Stimulated activated CD8-positive, alpha-beta memory T cell treated with anti-CD3 and anti-CD28 coated beads, Interleukin-7, amount 100 ng/mL, for 4 hours (primary cell): ENCODE measurements at regions not wholly inside any gene's neighbourhood (a gene's known extent, or its start where the extent isn't known, plus 50 kb on each side); places are given as distances from the start of the nearest gene placed in this dataset.
A peak's percentile ranks its signal among the peaks of the same experiment; 100 is the strongest.
"Not testable (repeated sequence)": the region's sequence is repeated elsewhere in the genome, so short reads cannot be mapped to it uniquely, and the experiment has no call there.

ENCODE experiments used
- DNase-seq, 2 donors: peaks; one replicate each; pipeline ENCODE4 v3.0.0-alpha.2; 2020; ENCODE audit warnings: low read depth in 2 of 2

DNA sequence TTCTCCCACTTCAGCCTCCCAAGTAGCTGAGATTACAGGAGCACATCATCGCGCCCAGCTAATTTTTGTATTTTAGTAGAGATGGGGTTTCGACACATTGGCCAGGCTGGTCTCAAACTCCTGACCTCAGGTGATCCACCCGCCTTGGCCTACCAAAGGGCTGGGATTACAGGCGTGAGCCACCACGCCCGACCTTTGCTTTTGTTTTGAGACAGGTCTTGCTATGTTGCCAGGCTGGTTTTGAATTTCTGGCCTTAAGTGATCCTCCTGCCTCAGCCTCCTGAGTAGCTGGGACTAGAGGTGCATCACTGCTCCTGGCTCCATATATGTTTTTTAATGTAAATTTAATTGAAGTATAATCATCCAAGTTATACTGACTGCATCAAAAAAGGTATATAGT, 80.2 kb upstream of the NEK6 start:
- DNase-seq = not testable (repeated sequence)

DNA sequence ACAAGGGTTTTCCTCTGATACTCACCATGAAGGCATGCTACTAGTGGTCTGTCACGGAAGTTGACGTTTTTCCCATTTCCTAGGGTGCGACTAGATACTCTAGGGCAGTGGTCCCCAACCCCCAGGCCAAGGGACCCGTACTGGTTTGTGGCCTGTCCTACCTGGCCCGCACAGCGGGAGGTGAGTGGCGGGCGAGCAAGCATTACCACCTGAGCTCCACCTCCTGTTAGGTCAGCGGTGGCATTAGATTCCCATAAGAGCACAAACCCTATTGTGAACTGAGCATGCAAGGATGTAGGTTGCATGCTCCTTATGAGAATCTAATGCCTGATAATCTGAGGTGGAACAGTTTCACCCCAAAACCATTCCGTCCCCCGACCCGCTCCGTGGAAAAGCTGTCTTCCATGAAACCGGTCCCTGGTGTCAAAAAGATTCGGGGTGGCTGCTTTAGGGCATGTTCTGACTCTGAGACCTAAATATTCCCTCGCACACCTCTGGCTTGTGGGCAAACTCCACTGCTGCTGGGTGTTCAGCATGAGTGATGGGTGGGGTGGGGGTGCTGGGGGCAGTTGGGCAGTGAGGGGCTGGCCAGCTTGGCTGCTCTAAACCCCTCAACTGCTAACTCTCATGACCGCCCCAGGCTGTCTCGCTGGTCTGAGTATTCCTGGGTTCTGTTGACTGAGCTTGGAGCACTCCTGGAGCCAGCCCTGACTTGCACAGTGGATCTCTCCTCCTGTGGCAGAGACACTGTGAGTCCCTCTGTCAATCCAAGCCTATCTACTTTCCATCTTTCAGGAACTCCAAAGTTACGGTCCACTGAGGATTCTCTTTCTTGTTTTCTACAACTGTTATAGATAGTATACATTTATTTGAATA, 78.3 kb upstream of the NEK6 start:
- DNase-seq = no peak

DNA sequence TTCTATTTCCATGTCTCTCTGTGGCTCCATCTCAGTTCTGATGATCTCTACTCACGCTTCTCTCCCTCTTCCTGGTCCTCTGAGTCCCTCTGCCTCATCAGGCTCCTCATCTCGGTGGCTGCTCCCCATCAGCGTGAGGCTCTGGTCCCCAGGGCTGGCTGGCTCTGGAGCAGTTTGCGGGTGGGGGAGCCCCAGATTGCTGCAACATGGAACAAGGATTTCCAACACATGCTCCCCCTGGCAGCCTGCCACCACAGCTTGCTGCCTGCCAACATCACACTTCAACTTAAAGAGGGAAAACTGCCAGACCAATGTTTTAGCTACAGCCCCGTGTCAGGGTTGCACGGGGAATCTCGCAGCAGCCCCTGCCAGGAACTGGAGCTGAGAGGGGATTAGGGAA, 77.2 kb upstream of the NEK6 start:
- DNase-seq = no peak

DNA sequence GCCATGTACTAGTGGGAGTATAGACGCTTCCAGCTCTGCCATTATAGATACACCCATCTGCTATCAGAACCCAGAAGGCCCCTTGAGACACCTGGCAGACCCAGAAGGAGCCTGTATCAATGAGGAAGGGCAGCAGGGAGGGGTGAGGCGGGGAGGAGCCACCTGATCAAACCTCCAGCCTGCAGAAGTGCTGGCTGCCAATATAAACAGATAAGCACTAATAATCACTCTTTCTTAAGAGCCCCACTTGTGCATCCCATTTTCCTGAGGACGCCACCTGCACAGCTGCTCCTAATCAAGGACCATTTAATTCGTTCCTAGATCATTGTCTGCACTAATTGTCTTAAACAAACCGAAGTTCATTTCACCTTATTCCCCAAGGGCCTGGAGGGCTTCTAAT, 75.0 kb upstream of the NEK6 start:
- DNase-seq = no peak

DNA sequence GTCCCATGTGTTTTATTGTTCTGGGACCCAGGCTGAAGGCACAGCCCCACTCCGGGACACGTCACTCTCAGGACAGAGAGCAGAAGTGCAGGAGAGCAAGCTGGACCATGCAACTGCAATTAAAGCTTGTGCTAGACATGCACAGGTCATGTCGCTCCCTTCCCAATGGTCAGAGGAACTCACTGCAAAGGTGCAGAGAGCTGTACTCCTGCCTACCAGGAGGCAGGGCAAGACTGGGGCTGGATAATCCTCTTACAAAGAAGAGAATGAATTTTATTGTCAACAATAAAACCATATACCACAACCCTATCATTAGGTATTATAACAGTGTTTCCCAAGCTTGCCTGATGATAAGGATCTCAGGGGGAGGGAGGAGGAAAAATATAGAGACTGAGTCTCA, 74.0 kb upstream of the NEK6 start:
- no peak for DNase-seq

DNA sequence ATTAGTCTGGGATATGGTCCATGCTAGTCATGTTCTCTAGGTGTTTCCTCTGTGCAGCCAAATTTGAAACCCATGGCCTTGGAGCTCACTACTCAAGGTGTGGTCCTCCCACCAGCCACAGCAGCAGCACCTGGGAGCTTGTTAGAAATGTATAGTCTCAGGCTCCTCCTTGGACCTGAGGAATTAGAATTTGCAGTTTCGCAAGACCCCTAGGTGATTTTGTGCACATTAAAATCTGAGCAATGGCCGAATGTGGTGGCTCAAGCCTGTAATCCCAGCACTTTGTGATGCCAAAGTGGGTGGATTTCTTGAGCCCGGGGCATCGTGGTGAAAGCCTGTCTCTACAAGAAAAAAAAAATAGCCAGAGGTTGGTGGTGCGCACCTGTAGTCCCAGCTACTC, 72.3 kb upstream of the NEK6 start:
- DNase-seq = no peak

DNA sequence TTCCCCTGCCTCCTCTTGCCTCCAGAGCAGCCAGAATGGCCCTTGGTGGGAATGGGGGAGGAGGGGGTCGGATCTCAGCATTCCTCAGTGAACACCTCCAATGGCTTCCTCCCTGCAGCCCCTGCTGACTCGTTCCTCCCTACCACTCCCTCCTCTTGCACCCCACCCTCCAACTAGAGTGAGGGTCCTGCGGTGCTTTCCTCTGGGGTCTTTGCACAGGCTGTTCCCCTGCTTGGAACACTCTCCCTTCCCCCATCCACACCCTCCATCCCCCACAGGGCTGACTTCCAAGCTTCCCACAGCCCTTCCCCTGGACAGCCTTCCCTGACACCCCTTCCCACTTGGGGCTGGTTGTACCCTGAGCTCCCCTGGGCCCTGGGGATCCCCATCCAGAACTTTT, 70.4 kb upstream of the NEK6 start:
- no peak for DNase-seq

DNA sequence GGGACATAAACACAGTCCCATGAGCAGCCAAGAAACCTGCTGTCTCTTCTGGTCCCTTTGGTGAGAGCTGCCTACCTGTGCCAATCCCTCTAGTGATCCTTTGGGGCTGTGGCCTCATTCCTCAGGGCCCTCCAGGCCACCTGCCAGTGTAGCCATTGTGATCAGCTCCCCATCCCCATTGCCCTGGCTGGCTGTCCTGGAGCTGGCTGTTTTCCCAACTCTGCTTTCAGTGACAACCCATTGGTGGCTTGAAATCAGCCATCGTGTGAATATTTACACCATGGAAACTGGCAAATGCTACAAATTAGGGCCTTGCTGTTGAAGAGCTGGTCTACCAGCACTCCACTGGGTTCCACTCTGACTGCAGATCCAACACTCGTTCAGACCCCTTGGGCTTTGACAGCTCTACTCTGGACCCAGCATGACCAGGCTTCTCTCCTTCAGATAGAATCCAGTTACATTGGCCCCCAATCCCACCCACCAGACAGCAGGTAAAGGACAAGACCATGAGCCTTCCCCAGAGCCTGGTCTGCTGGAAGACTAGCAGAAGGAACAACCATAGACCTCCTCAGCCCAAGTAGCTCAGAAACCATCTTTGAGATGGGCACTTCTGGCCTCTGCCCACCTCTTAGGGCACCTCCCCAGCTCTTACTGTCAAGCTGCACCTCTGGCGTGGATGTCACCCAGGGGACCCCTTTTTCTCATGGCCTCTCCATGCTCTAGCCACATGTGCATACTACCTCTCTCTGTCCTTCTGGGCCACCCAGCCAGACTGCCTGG, 69.2 kb upstream of the NEK6 start:
- DNase-seq = no peak

DNA sequence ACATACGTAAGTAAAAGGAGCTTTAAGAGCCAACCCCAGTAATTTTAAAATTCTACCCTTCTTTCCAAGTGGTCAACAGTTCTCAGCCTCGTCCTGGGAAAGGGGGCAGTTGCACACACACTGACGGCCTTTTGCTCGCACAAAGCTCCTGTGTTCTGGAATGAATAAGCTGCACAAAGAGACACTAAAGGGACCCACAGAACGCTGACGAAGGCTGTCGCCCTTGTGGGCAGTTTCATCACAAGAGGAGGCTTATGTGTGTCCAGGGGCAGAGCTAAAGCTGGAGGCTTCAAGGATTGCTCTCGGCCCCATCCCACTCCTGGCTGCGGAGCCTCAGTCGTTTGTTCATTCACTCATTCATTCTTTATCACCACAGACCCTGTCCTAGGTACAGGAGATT, 67.0 kb upstream of the NEK6 start:
- no peak for DNase-seq

DNA sequence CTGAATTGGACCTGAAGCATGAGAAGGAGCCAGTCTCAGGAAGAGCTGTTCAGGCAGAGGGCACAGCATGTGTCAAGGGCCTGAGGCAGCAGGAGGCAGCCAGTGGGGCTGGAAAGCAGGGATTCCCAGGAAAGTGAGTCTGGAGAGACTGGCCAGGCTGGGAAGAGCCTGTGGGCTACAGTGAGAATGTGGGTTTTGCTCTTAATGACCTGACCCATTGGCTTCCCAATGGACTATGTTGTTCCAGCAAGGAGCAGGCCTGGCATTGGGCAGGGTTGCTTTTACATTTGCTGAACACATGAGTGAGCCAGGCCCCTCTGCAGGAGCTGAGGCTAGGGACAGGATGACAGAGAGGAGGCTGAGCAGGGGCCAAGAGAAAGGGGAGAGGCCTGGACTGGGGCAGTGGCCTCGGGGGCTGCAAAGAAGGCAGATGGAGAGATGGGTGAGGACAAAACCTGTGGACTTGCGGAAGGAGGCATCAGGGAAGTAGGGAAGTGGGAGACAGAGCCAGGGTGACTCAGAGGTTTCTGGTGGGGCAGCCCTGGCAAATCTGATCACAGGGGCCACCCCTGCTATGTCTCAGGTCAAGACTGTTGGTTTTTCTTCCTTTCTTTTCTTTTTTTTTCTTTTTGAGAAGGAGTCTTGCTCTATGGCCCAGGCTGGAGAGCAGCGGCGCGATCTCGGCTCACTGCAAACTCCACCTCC, 65.9 kb upstream of the NEK6 start:
- no peak for DNase-seq

DNA sequence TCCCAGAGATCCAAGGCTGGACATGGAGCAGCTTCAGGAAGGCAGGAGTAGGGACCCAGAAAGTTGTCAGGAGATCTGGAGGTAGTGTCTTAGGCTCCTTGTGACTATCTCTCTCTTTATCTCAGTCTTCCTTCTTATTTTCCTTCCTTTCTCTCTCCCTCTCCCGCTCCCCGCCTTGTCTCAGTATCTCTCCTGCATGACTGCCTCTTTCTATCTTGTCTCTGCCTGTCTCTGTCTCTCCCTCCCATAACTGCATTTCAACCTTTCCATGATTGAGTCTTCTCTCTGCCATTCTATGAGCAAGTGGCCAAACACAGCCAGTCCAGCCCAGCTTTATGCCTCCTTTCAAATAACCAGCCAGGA, 61.0 kb upstream of the NEK6 start:
- DNase-seq = no peak

DNA sequence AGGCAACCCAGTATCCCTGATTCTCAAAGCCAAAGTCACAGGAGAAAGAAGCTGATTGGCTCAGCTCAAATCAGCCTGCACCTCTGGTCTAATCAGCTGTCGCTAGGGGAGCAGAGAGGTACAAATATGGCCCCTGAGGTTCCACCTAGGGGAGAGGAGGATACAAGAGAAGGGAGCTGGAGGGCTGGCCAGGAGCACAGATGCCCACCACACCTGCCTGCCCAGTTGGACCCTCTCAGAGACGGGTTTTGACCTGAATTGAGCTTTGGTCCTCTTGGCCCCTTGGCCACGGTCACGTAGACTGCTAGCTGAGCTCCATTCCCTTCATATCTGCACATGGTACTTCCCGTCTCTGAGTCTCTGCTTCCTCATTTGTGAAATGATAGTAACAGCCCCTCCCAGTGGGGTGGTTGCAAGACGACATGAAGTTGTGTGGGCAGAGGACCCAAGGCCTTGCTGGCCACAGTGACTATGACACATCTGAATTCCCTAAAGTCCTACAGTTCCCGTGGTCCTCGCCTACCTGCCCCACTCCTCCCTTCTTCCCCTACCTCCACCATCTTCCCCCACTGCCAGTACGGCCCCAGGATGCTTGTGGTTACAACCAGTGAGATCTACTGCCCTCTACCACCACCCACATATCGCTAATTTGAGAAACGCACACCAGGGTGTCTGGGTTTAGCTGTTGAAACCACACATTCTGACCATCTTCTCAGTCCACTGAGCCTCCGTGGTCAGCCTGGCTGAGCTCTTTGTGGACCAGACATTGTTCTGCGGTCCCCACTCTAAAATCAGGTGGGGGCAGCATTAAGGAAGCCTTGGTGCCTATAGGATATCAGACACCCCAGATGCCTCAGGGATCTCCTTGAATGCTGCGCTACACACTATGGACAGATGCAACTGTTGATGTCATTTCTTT, 60.3 kb upstream of the NEK6 start:
- DNase-seq = no peak

DNA sequence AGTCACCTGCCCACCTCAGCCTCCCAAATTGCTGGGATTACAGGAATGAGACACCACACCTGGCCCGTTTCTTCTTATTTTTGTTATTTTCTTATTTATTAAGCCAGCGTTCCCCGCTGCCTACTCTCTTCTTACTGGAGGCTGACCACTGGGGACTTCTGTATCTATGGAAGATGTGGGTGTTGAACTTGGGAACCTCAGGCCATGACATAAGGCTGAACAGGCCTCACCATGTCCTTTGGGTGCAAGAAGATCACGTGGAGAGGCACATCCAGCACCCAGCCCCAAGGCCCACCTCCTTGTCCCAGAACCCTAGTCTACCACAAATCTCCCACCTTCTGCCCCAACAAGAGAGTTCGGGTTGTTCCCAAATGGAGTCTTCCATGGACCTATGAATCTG, 59.4 kb upstream of the NEK6 start:
- DNase-seq = no peak

DNA sequence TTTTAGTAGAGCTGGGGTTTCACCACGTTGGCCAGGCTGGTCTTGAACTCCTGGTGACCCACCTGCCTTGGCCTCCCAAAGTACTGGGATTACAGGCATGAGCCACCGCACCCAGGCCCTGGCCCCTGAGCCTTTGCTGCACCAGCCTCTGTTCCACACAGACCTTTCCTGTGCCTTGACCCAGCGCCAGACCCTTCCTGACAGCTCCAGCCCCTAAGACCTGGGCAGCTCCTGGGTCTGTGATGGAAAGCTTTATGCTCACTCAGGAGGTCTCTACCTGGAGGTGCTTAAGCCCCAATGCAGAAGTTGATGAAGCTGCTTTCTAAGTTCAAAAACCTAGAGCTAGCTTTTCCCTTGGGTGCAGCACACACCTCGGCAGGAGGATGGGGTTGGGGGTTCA, 58.8 kb upstream of the NEK6 start:
- DNase-seq = no peak

DNA sequence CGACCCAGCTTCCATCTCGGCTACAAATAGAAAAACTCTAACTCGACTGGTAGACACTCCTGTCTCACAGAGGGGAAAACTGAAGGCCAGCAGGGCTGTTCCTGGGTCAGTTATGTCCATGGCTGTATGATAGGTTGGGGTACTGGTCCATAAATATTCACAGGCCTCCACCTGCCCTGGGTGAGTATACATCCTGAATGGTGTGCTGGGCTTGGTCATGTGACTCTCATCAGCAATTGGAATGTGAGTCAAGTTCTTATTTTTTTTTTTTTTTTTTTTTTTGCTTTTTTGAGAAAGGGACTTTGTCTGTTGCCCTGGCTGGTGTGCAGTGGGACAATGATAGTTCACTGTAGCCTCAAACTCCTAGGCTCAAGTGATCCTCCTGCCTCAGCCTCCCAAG, 58.3 kb upstream of the NEK6 start:
- DNase-seq = no peak

DNA sequence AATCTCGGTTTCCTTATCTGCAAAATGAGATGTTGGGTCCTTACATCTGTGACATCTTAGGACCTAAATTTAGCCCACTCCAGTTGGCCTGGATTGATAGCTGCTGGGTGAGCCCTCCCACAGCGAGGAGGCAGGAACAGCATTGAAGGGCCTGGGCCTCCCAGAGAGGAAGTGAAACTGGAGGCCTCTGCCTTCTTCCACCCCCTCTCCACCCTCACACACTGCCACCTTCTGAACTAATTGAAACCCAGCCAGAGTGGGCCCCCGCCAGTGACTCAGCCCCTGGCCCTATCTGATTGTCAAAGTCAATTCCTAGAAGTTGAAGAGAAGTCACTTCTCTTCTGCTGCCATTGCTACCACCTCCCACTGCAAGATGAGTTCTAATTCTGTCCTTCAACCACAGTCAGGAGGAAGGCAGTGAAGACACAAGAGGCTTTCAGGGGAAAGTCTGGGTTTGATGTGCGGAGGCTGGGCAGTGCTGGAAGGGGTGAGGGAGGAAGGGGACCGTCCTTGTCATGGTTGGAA, 55.2 kb upstream of the NEK6 start:
- peak; percentile 77 to 91 for DNase-seq

DNA sequence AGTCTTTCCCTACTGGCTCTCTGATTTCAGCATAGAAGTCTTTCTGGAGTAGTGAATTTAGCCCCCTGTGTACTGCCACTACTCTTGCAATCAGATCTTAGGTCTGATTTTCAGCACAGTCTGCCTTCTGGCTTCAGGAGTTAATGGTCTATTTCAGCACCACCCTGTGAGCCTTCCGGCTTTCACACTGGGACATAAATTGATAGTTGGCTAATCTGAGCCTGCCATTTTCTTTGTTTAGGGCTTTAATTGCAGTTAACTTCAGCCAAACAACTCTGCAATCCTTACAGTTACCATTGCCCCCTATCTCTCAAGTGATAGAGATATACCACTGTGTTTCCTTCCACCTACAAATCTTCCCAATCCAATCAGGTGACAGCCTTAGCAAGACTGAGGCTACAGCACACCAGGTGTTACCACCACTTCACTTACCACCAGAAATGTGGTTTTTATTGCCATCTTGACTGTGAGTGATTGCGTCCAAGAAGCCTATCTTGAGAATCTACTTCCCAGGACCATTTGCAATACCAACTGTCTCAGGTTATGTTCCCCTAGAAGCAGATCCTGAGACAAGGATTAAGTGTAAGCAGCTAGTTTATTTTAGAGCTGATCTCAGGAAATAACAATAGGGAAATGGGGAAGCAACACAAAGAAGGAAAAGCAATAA, 51.9 kb upstream of the NEK6 start:
- no peak for DNase-seq

DNA sequence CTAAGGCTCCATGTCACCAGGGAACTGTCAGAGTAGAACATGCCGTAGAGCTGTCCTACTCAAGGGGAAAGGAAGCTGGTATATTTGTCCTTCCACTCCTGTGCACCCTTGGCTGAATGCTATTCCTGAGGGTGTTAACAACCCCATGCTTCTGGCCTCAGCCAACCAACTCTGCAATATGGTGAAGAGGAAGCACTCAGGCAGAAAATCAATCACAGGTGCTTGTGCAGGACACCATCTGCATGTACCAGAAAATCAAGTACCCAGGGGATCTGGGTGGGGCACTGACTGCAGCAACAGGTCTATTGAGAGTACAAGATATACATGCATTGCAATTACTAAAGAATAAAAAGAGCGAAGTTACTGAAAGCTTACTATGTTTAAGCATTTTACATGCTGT, 51.4 kb upstream of the NEK6 start:
- no peak for DNase-seq
